ENCODE measurements at regions not wholly inside any gene's neighbourhood (a gene's known extent, or its start where the extent isn't known, plus 50 kb on each side); places are given as distances from the start of the nearest gene placed in this dataset.
A peak's percentile ranks its signal among the peaks of the same experiment; 100 is the strongest.

DNA sequence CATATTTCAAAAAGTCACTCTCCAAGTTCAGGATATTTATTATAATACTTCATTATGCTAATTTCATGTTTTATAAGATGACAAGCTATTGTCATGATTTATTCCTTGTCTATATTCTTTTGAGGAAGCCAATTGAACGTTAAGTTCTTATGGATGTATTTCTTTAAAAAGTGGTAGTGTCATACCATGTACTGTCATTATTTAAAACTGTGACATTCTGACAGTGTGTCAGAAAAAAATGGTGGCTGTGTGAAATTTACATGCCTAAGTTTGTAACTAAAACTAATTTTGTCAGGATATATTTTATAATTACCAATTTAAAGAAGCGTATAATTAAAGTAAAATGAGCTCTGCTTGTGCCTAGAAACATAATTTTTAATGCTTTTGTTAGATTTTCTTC is 158.9 kb upstream of the HDAC9 start:
- TF ChIP-seq, protein P1, sequence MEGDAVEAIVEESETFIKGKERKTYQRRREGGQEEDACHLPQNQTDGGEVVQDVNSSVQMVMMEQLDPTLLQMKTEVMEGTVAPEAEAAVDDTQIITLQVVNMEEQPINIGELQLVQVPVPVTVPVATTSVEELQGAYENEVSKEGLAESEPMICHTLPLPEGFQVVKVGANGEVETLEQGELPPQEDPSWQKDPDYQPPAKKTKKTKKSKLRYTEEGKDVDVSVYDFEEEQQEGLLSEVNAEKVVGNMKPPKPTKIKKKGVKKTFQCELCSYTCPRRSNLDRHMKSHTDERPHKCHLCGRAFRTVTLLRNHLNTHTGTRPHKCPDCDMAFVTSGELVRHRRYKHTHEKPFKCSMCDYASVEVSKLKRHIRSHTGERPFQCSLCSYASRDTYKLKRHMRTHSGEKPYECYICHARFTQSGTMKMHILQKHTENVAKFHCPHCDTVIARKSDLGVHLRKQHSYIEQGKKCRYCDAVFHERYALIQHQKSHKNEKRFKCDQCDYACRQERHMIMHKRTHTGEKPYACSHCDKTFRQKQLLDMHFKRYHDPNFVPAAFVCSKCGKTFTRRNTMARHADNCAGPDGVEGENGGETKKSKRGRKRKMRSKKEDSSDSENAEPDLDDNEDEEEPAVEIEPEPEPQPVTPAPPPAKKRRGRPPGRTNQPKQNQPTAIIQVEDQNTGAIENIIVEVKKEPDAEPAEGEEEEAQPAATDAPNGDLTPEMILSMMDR (conservative IDR thresholded peaks at IDR 0.05; ENCODE audit: low read length), result no peak
- DNase-seq (ENCODE audit: low read depth), result no peak
- no peak overlapping the region for H3K4me3 ChIP-seq (ENCODE audit: low read length)

DNA sequence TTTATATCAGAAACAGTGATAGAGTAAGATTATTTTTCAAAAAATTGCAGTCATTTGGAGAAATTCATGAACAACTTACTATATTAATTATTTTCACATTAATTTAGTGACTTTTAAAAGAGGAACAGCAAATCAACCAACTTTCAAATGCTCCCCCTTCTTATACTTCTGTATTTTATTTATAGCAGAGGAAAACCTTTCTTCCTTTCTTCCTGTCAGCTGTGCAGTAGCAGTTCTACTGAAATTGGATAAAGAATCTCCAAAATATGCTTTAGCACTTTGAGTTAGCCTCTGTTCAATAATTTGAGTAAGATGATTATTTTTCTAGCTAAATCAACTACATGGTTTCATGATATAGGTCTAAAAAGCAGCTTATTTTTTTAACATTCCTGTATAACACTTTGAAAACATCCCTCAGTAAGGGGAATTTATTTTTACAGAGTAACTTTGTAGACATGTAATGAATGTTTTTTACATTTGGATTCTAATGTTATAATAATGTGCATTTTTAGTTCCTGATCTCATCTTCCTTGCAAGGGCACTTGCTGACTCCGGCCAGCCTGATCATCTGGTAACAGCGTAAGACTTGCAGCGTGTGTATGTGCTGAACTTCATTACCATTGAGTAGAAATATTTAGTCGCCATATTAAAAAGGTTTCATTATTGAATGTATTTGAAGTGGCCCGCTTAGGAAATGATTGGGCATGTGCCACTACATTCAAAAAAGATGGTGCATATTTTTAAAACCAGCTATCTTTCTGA is 158.3 kb upstream of the HDAC9 start:
- TF ChIP-seq, protein P1 (conservative IDR thresholded peaks at IDR 0.05; ENCODE audit: low read length), result no peak
- DNase-seq (ENCODE audit: low read depth), result no peak
- no peak overlapping the region for H3K4me3 ChIP-seq (ENCODE audit: low read length)

DNA sequence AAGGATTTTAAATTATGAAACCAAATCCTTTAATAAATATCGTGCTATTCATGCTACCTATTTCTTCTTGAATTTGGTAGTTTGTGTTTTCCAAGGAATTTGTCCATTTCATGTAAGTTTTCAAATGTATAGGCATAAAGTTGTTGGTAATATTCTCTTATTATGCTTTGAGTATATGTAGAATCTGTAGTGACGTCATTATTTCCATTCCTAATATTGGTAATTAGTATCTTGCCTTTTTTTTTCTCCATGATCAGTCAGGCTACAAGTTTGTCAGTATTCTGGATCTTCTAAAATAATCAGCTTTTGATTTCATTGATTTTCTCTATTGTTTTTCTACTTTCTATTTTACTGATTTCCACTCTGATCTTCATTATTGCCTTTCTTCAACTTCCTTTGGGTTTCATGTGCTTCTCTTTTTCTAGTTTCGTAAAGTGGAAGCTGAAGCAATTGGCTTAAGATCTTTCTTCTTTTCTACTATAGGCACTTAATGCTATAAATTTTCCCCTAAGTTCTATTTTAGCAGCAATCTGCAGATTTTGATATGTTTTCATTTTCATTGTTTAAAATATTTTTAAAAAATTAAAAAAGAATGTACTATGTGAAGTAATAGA is 156.5 kb upstream of the HDAC9 start:
- no peak for DNase-seq (ENCODE audit: low read depth)
- no peak overlapping the region for H3K4me3 ChIP-seq (ENCODE audit: low read length)
- TF ChIP-seq, protein P1 (conservative IDR thresholded peaks at IDR 0.05; ENCODE audit: low read length), result no peak

DNA sequence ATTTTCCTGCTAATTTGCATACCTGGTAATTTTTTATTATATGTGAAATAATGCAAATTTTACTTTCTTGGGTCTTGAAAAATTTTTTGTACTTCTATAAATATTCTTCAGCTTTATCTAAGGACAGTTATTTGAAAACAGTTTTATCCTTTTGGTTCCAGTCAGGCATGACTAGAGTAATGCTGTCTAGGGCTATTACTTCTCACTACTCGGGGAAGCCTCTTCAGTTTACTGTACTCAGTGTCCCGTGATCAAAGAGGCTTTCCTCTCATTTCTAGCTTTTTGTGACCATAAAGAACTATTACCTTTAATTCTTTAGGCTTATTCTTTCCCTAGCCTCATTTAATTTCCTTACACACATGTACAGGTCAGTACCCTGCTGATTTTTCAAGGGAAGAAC is 153.8 kb upstream of the HDAC9 start:
- TF ChIP-seq, protein P1 (conservative IDR thresholded peaks at IDR 0.05; ENCODE audit: low read length), result no peak
- H3K4me3 ChIP-seq (ENCODE audit: low read length), result no peak overlapping the region
- DNase-seq (ENCODE audit: low read depth), result no peak

DNA sequence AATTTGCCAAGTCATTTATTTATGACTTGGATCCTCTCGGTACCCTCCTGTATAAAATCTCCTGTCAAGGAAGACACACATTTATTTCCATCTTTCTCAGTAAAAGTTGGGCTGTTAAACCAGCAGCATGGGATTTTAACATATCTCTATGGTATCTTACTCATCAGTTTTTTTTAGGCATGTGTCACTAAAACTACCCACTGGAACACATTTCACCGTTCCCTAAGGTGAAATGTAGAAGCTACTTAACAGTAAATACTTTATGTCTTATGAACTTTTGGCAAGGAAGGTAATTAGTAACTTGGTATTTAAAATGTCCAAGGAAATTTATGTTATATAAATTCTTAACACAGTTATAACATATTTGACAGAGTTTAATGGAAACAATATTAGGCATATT is 152.5 kb upstream of the HDAC9 start:
- TF ChIP-seq, protein P1 (conservative IDR thresholded peaks at IDR 0.05; ENCODE audit: low read length), result no peak
- DNase-seq (ENCODE audit: low read depth), result no peak
- H3K4me3 ChIP-seq (ENCODE audit: low read length), result no peak overlapping the region

DNA sequence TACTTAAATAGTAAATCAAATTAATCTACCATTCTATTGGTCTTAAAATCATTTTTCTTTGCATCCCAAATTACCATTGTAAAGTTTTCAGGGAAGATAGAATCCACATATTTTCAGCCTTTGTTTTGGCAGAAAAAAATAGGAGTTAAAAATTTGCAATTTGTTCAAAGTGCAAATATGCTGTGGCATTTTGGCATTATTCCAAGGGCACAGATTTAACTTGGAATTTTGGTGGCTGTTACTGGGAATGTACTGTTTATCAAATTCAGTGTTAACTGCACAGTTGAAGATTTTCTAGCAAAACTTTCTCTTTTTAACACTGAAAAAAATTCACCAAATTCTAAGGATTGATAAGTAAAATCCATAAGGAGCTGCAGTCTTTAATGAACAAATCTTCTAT is 151.0 kb upstream of the HDAC9 start:
- TF ChIP-seq, protein P1 (conservative IDR thresholded peaks at IDR 0.05; ENCODE audit: low read length), result no peak
- no peak for DNase-seq (ENCODE audit: low read depth)
- no peak overlapping the region for H3K4me3 ChIP-seq (ENCODE audit: low read length)

DNA sequence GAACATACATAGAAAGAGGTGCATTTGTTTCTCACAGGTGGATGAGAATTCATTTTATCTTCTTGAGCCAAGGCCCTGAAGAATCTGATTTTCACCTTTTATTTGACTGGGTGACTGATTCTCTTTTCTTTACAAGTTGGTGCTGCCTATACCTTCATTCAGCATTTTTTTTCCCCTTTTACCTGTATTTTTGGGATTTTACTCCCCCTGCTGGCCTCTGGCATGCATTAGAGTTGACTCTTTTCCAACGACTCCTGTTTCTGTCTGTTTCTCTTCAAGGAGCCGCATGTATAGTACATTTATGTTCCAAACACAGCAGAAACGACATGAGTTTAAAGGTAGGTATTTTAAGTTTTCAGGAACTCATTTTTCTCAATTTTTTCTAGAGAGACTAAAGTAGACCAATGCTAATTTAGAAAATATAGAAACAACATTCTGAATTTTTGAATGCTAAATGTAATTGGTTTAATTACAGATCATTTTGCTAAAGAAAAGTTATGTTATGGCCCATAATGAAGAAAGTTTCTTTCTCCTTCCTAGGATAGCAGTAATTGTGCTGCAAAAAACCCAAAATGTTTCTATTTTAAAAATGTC is 149.8 kb upstream of the HDAC9 start:
- TF ChIP-seq, protein P1 (conservative IDR thresholded peaks at IDR 0.05; ENCODE audit: low read length), result peak; percentile 92
- H3K4me3 ChIP-seq (ENCODE audit: low read length), result no peak overlapping the region
- DNase-seq (ENCODE audit: low read depth), result peak; percentile 36

All from AG10803 (cell line).